HepG2 (cell line): ENCODE measurements at regions not wholly inside any gene's neighbourhood (a gene's known extent, or its start where the extent isn't known, plus 50 kb on each side); places are given as distances from the start of the nearest gene placed in this dataset.

Source experiments
- ARNT2 ChIP-seq: sonication (generic); formaldehyde crosslinking; IDR thresholded peaks from 2 replicates; pipeline ENCODE4 v1.8.0; 2022; ENCODE audit warnings: mild to moderate bottlenecking, low read depth, missing genetic modification reagents, moderate library complexity
- CREB1 ChIP-seq, 2 experiments: fragments of 450-650 bp in 1 of 2; IDR thresholded peaks; 2 replicates each; pipeline ENCODE4 v1.6.1; 2016 to 2017; ENCODE audit warnings: control low read depth in 1 of 2, mild to moderate bottlenecking in 1 of 2, missing compliant biosample characterization in 1 of 2, missing genetic modification characterization in 1 of 2
- NR2C2 ChIP-seq: sonication (generic); formaldehyde crosslinking; IDR thresholded peaks from 2 replicates; pipeline ENCODE4 v1.4.0; 2020; ENCODE audit warnings: missing genetic modification reagents, mild to moderate bottlenecking, moderate library complexity, borderline replicate concordance
- PAX8 ChIP-seq: sonication (generic); formaldehyde crosslinking; IDR thresholded peaks from 2 replicates; pipeline ENCODE4 v1.8.0; 2022; ENCODE audit warnings: mild to moderate bottlenecking, missing genetic modification reagents, borderline replicate concordance
- ZFP36L1 ChIP-seq: sonication (generic); formaldehyde crosslinking; IDR thresholded peaks from 2 replicates; pipeline ENCODE4 v1.8.0; 2022; ENCODE audit warnings: mild to moderate bottlenecking, missing genetic modification reagents, moderate library complexity
- ZNF224 ChIP-seq: sonication (generic); formaldehyde crosslinking; IDR thresholded peaks from 2 replicates; pipeline ENCODE4 v1.5.0; 2020; ENCODE audit warnings: mild to moderate bottlenecking, missing genetic modification reagents
- ZNF329 ChIP-seq: sonication (generic); formaldehyde crosslinking; IDR thresholded peaks from 2 replicates; pipeline ENCODE4 v1.9.0; 2021; ENCODE audit warnings: low read depth, mild to moderate bottlenecking, missing genetic modification reagents
- ZNF468 ChIP-seq: sonication (generic); formaldehyde crosslinking; IDR thresholded peaks from 2 replicates; pipeline ENCODE4 v1.8.0; 2022; ENCODE audit warnings: mild to moderate bottlenecking, moderate library complexity, missing genetic modification reagents
- TF ChIP-seq, protein P1 (sequence below): sonication (generic); formaldehyde crosslinking; IDR thresholded peaks from 2 replicates; pipeline ENCODE4 v1.8.0; 2023; ENCODE audit warnings: mild to moderate bottlenecking, missing genetic modification reagents
- TF ChIP-seq, protein P2 (sequence below), 2 experiments: fragments of 450-650 bp in 1 of 2; sonication (generic) in 1 of 2; formaldehyde crosslinking in 1 of 2; IDR thresholded peaks; 2 replicates each; pipeline versions ENCODE4 v1.6.1 to v1.8.0; 2016 to 2022; ENCODE audit warnings: antibody characterized with exemption in 1 of 2, mild to moderate bottlenecking in 1 of 2, missing genetic modification reagents in 1 of 2
- TF ChIP-seq, protein P3 (sequence below): sonication (generic); formaldehyde crosslinking; IDR thresholded peaks from 2 replicates; pipeline ENCODE4 v1.8.0; 2022; ENCODE audit warnings: missing genetic modification reagents, mild to moderate bottlenecking, moderate library complexity, borderline replicate concordance
- TF ChIP-seq, protein P4 (sequence below): IDR thresholded peaks from 2 replicates; pipeline ENCODE4 v1.6.1; 2016; ENCODE audit warnings: control low read depth
- TF ChIP-seq, protein P5 (sequence below): sonication (generic); formaldehyde crosslinking; IDR thresholded peaks from 2 replicates; pipeline ENCODE4 v1.5.1; 2020; ENCODE audit warnings: mild to moderate bottlenecking, missing genetic modification reagents, moderate library complexity

DNA sequence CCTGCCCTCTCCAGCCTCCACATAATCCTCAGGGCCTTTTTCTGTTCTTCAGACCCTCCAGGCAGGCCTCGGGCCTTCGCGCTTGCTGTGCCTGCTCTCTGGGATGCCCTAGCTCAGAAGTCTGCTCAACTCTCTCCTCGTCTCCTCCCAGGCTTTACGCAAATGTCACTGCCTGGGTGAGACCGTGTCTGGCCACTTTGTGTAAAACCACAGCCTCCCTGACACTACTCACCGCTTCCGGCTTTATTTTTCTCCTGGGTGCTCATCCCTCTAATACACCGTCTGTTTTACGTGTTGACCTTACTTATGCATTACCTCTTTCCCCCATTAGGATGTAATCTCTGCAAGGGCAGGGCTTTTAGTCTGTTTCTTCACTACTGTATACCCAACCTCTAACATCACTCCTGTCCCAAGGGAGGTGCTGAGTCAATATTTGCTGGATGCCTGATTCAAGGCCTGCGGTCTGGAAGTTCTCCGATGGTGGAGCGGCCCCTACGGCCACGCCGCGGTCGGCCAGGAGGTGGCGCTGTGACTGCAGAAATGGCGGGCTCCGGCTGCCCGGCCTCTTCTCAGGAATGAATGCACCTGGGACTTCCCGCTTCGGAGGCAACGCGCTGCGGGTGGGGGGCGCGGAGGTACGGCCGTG, 58.2 kb upstream of the THY1 start (continued):
- TF ChIP-seq ZNF224 (CRISPR knock-in tag): 0 out of 2 replicates have a peak, but pooled peaks have one; percentile 68
- TF ChIP-seq, protein P1, sequence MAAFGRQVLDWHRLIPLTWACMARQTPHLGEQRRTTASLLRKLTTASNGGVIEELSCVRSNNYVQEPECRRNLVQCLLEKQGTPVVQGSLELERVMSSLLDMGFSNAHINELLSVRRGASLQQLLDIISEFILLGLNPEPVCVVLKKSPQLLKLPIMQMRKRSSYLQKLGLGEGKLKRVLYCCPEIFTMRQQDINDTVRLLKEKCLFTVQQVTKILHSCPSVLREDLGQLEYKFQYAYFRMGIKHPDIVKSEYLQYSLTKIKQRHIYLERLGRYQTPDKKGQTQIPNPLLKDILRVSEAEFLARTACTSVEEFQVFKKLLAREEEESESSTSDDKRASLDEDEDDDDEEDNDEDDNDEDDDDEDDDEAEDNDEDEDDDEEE (CRISPR knock-in tag): no peak
- TF ChIP-seq, protein P2, sequence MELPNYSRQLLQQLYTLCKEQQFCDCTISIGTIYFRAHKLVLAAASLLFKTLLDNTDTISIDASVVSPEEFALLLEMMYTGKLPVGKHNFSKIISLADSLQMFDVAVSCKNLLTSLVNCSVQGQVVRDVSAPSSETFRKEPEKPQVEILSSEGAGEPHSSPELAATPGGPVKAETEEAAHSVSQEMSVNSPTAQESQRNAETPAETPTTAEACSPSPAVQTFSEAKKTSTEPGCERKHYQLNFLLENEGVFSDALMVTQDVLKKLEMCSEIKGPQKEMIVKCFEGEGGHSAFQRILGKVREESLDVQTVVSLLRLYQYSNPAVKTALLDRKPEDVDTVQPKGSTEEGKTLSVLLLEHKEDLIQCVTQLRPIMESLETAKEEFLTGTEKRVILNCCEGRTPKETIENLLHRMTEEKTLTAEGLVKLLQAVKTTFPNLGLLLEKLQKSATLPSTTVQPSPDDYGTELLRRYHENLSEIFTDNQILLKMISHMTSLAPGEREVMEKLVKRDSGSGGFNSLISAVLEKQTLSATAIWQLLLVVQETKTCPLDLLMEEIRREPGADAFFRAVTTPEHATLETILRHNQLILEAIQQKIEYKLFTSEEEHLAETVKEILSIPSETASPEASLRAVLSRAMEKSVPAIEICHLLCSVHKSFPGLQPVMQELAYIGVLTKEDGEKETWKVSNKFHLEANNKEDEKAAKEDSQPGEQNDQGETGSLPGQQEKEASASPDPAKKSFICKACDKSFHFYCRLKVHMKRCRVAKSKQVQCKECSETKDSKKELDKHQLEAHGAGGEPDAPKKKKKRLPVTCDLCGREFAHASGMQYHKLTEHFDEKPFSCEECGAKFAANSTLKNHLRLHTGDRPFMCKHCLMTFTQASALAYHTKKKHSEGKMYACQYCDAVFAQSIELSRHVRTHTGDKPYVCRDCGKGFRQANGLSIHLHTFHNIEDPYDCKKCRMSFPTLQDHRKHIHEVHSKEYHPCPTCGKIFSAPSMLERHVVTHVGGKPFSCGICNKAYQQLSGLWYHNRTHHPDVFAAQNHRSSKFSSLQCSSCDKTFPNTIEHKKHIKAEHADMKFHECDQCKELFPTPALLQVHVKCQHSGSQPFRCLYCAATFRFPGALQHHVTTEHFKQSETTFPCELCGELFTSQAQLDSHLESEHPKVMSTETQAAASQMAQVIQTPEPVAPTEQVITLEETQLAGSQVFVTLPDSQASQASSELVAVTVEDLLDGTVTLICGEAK (IDR thresholded peaks at IDR 0.05): no peak
- TF ChIP-seq, protein P2 (CRISPR knock-in tag; IDR thresholded peaks at IDR 0.05): peak; percentile 44; the same call in 1 of the 2 replicates
- no peak for TF ChIP-seq ZFP36L1 (CRISPR knock-in tag)
- peak; percentile 13; the same call in 1 of the 2 replicates for TF ChIP-seq CREB1 (IDR thresholded peaks at IDR 0.05)
- TF ChIP-seq CREB1 (CRISPR knock-in tag; IDR thresholded peaks at IDR 0.05): peak; percentile 56
- TF ChIP-seq ZNF329 (CRISPR knock-in tag): no peak
- TF ChIP-seq, protein P3, sequence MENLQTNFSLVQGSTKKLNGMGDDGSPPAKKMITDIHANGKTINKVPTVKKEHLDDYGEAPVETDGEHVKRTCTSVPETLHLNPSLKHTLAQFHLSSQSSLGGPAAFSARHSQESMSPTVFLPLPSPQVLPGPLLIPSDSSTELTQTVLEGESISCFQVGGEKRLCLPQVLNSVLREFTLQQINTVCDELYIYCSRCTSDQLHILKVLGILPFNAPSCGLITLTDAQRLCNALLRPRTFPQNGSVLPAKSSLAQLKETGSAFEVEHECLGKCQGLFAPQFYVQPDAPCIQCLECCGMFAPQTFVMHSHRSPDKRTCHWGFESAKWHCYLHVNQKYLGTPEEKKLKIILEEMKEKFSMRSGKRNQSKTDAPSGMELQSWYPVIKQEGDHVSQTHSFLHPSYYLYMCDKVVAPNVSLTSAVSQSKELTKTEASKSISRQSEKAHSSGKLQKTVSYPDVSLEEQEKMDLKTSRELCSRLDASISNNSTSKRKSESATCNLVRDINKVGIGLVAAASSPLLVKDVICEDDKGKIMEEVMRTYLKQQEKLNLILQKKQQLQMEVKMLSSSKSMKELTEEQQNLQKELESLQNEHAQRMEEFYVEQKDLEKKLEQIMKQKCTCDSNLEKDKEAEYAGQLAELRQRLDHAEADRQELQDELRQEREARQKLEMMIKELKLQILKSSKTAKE (CRISPR knock-in tag): peak; percentile 76
- TF ChIP-seq, protein P4, sequence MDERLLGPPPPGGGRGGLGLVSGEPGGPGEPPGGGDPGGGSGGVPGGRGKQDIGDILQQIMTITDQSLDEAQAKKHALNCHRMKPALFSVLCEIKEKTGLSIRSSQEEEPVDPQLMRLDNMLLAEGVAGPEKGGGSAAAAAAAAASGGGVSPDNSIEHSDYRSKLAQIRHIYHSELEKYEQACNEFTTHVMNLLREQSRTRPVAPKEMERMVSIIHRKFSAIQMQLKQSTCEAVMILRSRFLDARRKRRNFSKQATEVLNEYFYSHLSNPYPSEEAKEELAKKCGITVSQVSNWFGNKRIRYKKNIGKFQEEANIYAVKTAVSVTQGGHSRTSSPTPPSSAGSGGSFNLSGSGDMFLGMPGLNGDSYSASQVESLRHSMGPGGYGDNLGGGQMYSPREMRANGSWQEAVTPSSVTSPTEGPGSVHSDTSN (CRISPR knock-in tag): no peak
- no peak for TF ChIP-seq ZNF468 (CRISPR knock-in tag)
- TF ChIP-seq PAX8 (CRISPR knock-in tag): no peak
- TF ChIP-seq, protein P5, sequence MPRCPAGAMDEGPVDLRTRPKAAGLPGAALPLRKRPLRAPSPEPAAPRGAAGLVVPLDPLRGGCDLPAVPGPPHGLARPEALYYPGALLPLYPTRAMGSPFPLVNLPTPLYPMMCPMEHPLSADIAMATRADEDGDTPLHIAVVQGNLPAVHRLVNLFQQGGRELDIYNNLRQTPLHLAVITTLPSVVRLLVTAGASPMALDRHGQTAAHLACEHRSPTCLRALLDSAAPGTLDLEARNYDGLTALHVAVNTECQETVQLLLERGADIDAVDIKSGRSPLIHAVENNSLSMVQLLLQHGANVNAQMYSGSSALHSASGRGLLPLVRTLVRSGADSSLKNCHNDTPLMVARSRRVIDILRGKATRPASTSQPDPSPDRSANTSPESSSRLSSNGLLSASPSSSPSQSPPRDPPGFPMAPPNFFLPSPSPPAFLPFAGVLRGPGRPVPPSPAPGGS (CRISPR knock-in tag): no peak; the same call in 1 of the 2 replicates
- 0 out of 2 replicates have a peak, but pooled peaks have one; percentile 41 for TF ChIP-seq ARNT2 (CRISPR knock-in tag)
- TF ChIP-seq NR2C2 (CRISPR knock-in tag): peak; percentile 29; the same call in 1 of the 2 replicates
